ENCODE measurements at regions not wholly inside any gene's neighbourhood (a gene's known extent, or its start where the extent isn't known, plus 50 kb on each side); places are given as distances from the start of the nearest gene placed in this dataset.
"Not testable (repeated sequence)": the region's sequence is repeated elsewhere in the genome, so short reads cannot be mapped to it uniquely, and the experiment has no call there.

DNA sequence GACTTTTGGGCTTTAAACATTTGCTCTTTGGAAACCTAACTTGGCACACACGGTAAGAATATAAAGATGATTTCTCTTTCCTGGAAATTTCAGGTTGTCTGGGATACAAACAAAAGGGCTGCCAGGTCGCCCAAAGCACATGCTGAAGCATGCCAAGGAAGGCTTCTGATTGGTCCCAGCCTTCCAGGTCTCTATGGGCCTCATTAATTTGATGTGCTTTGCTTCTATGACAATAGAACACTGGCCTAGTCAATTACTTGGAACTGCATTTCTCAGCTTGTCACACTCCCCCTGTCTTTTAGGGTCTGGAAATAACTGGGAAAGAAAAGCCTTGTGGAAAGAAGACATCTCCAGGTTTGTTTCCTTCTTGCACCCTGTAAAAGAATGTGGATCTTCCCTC, 228.9 kb downstream of the ADCYAP1 start:
- no peak for DNase-seq (ENCODE audit: low spot score)

- no peak for DNase-seq (ENCODE audit: low spot score)
Observed at GRCh38 chr18:1147730-1148129, 243.1 kb downstream of the ADCYAP1 start.

GRCh38 chr18:1149709-1150108, 245.0 kb downstream of the ADCYAP1 start:
- DNase-seq (ENCODE audit: low spot score) = no peak

GRCh38 chr18:1150344-1150743, 245.7 kb downstream of the ADCYAP1 start:
- DNase-seq (ENCODE audit: low spot score) = no peak

DNA sequence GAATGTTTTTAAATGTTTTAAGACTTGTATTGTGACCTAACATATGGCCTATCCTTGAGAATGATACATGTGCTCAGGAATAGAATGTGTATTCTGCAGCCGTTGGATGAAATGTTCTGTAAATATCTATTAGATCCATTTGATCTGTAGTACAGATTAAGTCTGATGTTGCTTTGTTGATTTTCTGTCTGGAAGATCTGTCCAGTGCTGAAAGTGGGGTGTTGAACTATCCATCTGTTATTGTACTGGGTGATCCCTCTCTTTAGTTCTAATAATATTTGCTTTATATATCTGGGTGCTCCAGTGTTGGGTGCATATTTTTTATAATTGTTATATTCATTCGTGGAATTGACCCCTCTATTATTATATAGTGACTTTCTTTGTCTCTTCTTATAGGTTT, 248.3 kb downstream of the ADCYAP1 start:
- DNase-seq (ENCODE audit: low spot score) = not testable (repeated sequence)

DNA sequence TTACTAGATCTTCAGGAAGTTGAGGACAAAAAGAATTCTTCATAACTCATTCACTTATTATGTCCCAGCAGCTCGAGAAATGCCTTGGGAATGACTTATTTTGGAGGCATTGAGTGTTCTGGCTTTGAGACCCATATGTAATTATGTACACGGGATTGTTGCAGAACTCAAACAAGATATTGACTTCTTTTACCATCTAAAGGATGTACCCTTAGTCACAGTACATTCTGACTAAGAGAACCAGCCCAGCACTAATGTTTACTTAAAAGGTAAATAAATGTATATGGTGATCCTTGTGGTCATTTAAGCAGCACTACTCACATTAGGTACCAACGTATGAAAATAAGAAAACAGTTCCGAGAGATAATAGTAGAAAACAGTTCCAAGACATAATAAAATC, 268.9 kb downstream of the ADCYAP1 start:
- no peak for DNase-seq (ENCODE audit: low spot score)

DNA sequence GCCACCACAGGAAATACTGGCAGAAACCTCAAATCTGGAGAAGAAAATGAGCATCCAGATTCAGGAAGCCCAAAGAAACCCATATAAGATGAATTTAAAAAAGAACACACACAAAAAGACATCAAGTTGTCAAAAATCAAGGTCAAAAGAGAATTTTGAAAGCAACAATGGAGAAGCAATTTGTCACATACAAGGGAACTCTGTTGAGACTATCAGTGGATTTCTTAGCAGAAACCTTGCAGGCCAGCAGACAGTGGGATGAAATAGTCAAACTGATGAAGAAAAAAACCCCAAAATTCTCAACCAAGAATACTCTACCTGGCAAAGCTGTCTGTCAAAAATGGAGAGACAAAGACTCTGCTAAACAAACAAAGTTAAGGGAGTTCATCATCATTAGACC, 272.6 kb downstream of the ADCYAP1 start:
- DNase-seq (ENCODE audit: low spot score) = no peak

GRCh38 chr18:1191341-1191740, 286.7 kb downstream of the ADCYAP1 start:
- DNase-seq (ENCODE audit: low spot score) = no peak

DNA sequence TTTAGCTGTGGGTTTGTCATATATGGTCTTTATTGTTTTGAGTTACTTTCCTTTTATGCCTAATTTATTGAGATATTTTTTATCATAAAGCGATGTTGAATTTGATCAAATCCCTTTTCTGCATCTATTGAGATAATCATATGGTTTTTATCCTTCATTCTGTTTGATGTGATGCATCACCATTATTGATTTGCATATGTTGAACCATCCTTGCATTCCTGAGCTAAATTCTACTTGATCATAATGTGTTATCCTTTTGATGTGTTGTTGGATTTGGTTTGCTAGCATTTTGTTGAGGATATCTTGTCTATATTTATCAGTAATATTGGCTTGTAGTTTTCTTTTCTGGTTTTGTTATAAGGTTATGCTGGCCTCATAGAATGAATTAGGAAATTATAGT, 308.5 kb downstream of the ADCYAP1 start:
- no peak for DNase-seq (ENCODE audit: low spot score)

GRCh38 chr18:1222880-1223279, 318.2 kb downstream of the ADCYAP1 start:
- no peak for DNase-seq (ENCODE audit: low spot score)

- DNase-seq (ENCODE audit: low spot score) = no peak
Observed at GRCh38 chr18:1227025-1227424, 322.4 kb downstream of the ADCYAP1 start.

DNA sequence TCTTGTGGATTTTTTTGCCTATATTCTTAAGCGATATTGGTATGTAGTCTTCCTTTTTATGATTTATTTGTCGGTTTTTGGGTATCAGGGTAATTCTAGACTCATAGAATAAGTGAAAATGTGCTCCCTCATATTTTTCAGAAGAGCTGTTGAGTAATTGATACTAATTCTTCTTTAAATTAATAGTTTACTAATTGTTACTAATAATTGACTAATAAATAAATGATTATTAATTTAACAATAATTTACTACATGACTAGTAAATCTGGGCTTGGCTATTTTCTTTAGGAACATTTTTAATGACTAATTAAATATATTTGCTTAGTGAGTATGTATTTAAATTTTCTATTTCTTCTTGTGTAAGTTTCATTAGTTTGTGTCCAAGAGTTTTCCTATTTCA, 325.0 kb downstream of the ADCYAP1 start:
- no peak for DNase-seq (ENCODE audit: low spot score)

DNA sequence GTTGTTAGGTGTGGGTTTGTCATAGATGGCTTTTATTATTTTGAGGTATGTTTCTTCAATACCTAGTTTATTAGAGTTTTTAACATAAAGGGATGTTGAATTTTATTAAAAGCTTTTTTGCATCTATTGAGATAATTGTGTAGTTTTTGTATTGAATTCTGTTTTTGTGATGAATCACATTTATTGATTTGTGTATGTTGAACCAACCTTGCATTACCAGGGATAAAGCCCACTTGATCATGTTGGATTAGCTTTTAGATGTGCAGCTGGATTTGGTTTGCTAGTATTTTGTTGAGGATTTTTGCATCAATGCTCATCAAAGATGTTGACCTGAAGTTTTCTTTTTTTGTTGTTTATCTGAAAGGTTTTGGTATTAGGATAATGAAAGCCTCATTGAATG, 328.2 kb downstream of the ADCYAP1 start:
- no peak for DNase-seq (ENCODE audit: low spot score)

GRCh38 chr18:1240701-1241100, 336.0 kb downstream of the ADCYAP1 start:
- DNase-seq (ENCODE audit: low spot score) = no peak

DNA sequence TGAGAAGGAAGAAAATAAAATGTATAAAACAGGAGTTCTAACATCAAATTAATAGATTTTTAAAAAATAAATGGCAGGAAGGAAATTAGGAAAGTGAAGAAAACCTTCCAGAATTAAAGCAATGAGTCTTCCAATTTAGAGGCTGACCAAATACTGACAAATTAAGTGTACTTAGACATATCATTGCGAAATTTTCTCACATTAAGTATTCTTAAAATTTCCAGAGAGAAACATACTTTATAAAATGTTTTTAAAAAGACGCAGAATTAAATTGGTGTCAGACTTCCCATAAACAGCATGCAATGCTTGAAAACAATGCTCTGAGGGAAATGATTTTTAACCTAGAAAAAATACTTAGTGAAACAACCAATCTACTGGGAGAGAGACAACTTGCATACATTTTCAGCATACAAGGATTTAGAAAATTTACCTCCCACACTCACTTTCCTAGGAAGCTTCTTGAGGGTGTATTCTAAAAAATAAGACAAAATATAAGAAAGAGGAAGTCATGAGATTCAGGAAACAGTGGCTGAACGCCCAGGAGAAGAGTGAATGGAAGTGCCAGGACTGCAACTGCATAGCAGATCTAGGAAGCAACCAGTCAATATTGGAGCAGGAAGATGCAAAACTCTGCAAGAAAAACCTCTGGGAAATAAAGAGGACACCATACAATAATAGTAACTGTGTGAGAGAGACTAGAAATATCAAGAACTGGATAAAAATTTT, 339.9 kb downstream of the ADCYAP1 start:
- no peak for DNase-seq (ENCODE audit: low spot score)

DNA sequence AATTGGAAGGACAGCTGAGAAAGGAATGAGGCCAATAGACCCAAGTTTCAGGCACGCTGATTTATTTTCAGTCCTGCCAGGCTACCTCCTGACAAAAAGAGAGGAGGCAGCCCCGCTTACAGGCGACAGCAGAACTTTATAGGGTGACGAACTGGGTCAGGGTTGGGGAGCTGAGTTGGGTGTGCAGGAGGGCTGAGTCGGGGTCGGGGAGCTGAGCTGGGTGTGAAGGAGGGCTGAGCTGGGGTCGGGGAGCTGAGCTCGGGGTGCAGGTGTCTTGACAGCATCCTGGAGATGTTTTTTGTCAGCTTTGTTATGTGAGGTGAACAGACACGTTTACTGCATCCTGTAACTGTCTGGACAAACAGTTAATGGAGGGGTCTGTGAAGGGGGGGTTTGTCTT, 342.2 kb downstream of the ADCYAP1 start:
- DNase-seq (ENCODE audit: low spot score) = no peak

GRCh38 chr18:1252534-1252933, 347.9 kb downstream of the ADCYAP1 start:
- DNase-seq (ENCODE audit: low spot score) = no peak

GRCh38 chr18:1252936-1253335, 348.3 kb downstream of the ADCYAP1 start:
- no peak for DNase-seq (ENCODE audit: low spot score)

DNA sequence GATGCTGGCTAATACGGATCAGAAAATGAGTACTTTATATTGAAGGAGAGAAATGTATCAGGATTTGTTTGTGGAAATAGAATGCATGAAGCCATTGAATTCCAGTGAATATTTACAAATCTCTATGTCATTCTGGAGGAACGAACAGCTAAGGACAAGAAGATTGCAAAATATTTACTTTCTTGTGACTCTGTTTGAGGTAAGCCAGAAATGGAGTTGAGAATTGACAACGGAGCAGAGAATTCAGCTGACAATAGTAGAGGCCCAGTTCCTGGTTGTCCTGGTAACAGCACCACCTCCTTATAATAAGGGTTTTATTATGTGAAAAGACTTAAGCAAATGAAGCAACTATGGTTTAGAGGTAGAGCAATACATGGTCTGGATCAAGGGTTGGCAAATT, 349.2 kb downstream of the ADCYAP1 start:
- no peak for DNase-seq (ENCODE audit: low spot score)

- no peak for DNase-seq (ENCODE audit: low spot score)
Observed at GRCh38 chr18:1261054-1261453, 356.4 kb downstream of the ADCYAP1 start.

DNA sequence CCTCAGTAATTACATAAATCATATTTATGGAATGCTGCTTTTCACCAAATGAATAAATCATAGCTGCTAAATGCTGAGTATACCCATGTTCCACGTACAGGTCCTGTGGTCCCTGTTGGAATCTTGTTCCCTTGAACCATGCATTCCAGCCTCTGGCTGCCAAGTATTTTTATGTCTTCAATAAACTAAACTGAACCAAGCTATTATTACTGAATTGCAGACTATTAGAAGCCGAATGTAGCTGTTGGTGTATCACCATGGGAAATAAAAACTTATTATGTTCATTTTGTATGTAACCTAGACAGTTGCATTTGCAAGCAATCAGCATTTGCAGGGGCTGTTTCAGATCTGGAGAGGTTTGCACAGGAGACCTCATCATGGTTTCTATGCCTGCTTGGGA, 362.4 kb downstream of the ADCYAP1 start:
- no peak for DNase-seq (ENCODE audit: low spot score)

GRCh38 chr18:1270081-1270480, 365.4 kb downstream of the ADCYAP1 start:
- no peak for DNase-seq (ENCODE audit: low spot score)

DNA sequence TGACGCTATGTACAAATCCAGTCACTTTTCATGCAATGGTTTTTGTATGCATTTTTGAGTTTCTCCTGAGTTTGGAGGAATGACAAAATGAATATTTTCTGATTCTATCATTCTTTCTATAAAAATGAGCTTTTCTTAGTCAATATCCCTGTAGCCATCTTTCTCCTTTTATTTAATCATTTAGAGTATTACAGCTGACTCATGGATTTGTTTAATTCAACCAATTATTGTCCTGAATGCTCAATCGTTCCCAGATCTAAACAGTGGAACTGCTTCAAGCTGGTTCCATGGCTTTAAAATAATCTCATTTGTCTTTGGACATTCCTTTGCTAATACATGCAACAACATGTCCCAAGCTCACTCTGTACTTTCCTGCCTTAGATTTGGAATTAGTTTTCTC, 368.8 kb downstream of the ADCYAP1 start:
- no peak for DNase-seq (ENCODE audit: low spot score)

DNA sequence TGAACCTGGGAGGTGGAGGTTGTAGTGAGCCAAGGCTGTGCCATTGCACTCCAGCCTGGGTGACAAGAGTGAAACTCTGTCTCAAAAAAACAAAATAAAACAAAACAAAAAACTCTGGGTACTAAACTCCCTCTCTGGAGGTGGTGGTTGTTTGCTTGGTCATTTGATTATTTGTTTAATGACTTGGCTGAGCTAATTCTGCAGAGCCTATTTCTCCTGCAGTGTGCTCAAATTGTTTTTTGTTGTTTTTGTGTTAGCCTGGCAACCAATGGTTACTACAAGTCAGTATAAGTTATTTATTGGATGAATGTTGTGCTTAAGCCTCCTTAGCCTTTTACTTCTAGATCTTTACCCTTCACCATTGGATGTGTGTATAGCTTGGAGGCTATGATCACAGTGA, 387.5 kb downstream of the ADCYAP1 start:
- DNase-seq (ENCODE audit: low spot score) = no peak

GRCh38 chr18:1294229-1294628, 389.6 kb downstream of the ADCYAP1 start:
- no peak for DNase-seq (ENCODE audit: low spot score)

Data from hematopoietic multipotent progenitor cell treated with erythropoietin and hydrocortisone succinate and interleukin-3 and kit ligand, for 17 days (in vitro differentiated cells).